ENCODE measurements at regions not wholly inside any gene's neighbourhood (a gene's known extent, or its start where the extent isn't known, plus 50 kb on each side); places are given as distances from the start of the nearest gene placed in this dataset.

- Histone ChIP-seq H3K36me3 (ENCODE audit: insufficient read depth, low read length) (no peaks in the 10 kb centered on the region), H4K20me1 (ENCODE audit: insufficient read depth, low read length) (no peaks in the 10 kb centered on the region), H3K4me3 (ENCODE audit: insufficient read depth, low read depth, low read length) (no peak overlapping the region), H3K4me1 (ENCODE audit: insufficient read depth, low read length) (peaks cover 7% of the 10 kb centered on the region), H2AFZ (ENCODE audit: low read depth, low read length) (no peak overlapping the region), H3K27me3 (ENCODE audit: insufficient read depth, low read length) (no peaks in the 10 kb centered on the region), H3K9me3 (ENCODE audit: insufficient read depth, low read depth, low read length) (no peaks in the 10 kb centered on the region), H3K4me2 (ENCODE audit: low read length) (no peak overlapping the region), H3K9ac (ENCODE audit: low read length) (no peak overlapping the region), H3K79me2 (ENCODE audit: insufficient read depth, low read length) (no peaks in the 10 kb centered on the region), H3K27ac (ENCODE audit: low read depth, low read length) (no peak overlapping the region)
- Mint-ChIP-seq H3K27ac (ENCODE audit: unreplicated experiment) (no peak overlapping the region), H3K27me3 (ENCODE audit: low read depth, unreplicated experiment) (peaks cover 4% of the 10 kb centered on the region), H3K4me3 (ENCODE audit: unreplicated experiment) (no peak overlapping the region), H3K4me1 (ENCODE audit: low read depth, unreplicated experiment) (no peaks in the 10 kb centered on the region), H3K36me3 (ENCODE audit: low read depth, unreplicated experiment) (no peaks in the 10 kb centered on the region), H3K9me3 (ENCODE audit: unreplicated experiment) (no peaks in the 10 kb centered on the region)
- FAIRE-seq (no peak), DNase-seq (ENCODE audit: low read depth) (no peak)
- no peak for TF ChIP-seq CTCF (IDR thresholded peaks at IDR 0.05; ENCODE audit: insufficient read depth, low read depth, low read length)
- TF ChIP-seq EZH2 (IDR thresholded peaks at IDR 0.05; ENCODE audit: insufficient read depth, low read length): no peak
Observed at GRCh38 chr2:5986801-5987787, 294.9 kb downstream of the SOX11 start.

- FAIRE-seq (no peak), DNase-seq (ENCODE audit: low read depth) (no peak)
- Mint-ChIP-seq H3K27ac (ENCODE audit: unreplicated experiment) (no peak overlapping the region), H3K4me3 (ENCODE audit: unreplicated experiment) (no peak overlapping the region), H3K4me1 (ENCODE audit: low read depth, unreplicated experiment) (no peaks in the 10 kb centered on the region), H3K36me3 (ENCODE audit: low read depth, unreplicated experiment) (no peaks in the 10 kb centered on the region), H3K27me3 (ENCODE audit: low read depth, unreplicated experiment) (peaks cover 4% of the 10 kb centered on the region), H3K9me3 (ENCODE audit: unreplicated experiment) (no peaks in the 10 kb centered on the region)
- Histone ChIP-seq H3K4me3 (ENCODE audit: insufficient read depth, low read depth, low read length) (no peak overlapping the region), H3K27me3 (ENCODE audit: insufficient read depth, low read length) (no peaks in the 10 kb centered on the region), H3K79me2 (ENCODE audit: insufficient read depth, low read length) (no peaks in the 10 kb centered on the region), H3K4me1 (ENCODE audit: insufficient read depth, low read length) (peaks cover 7% of the 10 kb centered on the region), H3K4me2 (ENCODE audit: low read length) (no peak overlapping the region), H3K9ac (ENCODE audit: low read length) (no peak overlapping the region), H3K36me3 (ENCODE audit: insufficient read depth, low read length) (no peaks in the 10 kb centered on the region), H3K27ac (ENCODE audit: low read depth, low read length) (no peak overlapping the region), H2AFZ (ENCODE audit: low read depth, low read length) (no peak overlapping the region), H4K20me1 (ENCODE audit: insufficient read depth, low read length) (no peaks in the 10 kb centered on the region), H3K9me3 (ENCODE audit: insufficient read depth, low read depth, low read length) (no peaks in the 10 kb centered on the region)
- TF ChIP-seq CTCF (IDR thresholded peaks at IDR 0.05; ENCODE audit: insufficient read depth, low read depth, low read length) (no peak), EZH2 (IDR thresholded peaks at IDR 0.05; ENCODE audit: insufficient read depth, low read length) (no peak)
Observed at GRCh38 chr2:5988120-5988519, 295.9 kb downstream of the SOX11 start.

- DNase-seq (ENCODE audit: low read depth) (no peak), FAIRE-seq (no peak)
- Histone ChIP-seq H3K9ac (ENCODE audit: low read length) (no peak overlapping the region), H2AFZ (ENCODE audit: low read depth, low read length) (no peak overlapping the region), H4K20me1 (ENCODE audit: insufficient read depth, low read length) (no peaks in the 10 kb centered on the region), H3K27me3 (ENCODE audit: insufficient read depth, low read length) (no peaks in the 10 kb centered on the region), H3K36me3 (ENCODE audit: insufficient read depth, low read length) (no peaks in the 10 kb centered on the region), H3K9me3 (ENCODE audit: insufficient read depth, low read depth, low read length) (no peaks in the 10 kb centered on the region), H3K79me2 (ENCODE audit: insufficient read depth, low read length) (no peaks in the 10 kb centered on the region), H3K4me2 (ENCODE audit: low read length) (no peak overlapping the region), H3K27ac (ENCODE audit: low read depth, low read length) (no peak overlapping the region), H3K4me1 (ENCODE audit: insufficient read depth, low read length) (peaks cover 7% of the 10 kb centered on the region), H3K4me3 (ENCODE audit: insufficient read depth, low read depth, low read length) (no peak overlapping the region)
- Mint-ChIP-seq H3K27me3 (ENCODE audit: low read depth, unreplicated experiment) (peaks cover 4% of the 10 kb centered on the region), H3K27ac (ENCODE audit: unreplicated experiment) (no peak overlapping the region), H3K9me3 (ENCODE audit: unreplicated experiment) (no peaks in the 10 kb centered on the region), H3K4me1 (ENCODE audit: low read depth, unreplicated experiment) (no peaks in the 10 kb centered on the region), H3K4me3 (ENCODE audit: unreplicated experiment) (no peak overlapping the region), H3K36me3 (ENCODE audit: low read depth, unreplicated experiment) (no peaks in the 10 kb centered on the region)
- no peak for TF ChIP-seq CTCF (IDR thresholded peaks at IDR 0.05; ENCODE audit: insufficient read depth, low read depth, low read length)
- TF ChIP-seq EZH2 (IDR thresholded peaks at IDR 0.05; ENCODE audit: insufficient read depth, low read length): no peak
Observed at GRCh38 chr2:5990086-5990485, 297.9 kb downstream of the SOX11 start.
